HCT116 (cell line): ENCODE measurements at regions not wholly inside any gene's neighbourhood (a gene's known extent, or its start where the extent isn't known, plus 50 kb on each side); places are given as distances from the start of the nearest gene placed in this dataset.

Source experiments
- ATAC-seq: fragments of 200-7000 bp; cut with Tn5 transposase; 2 replicates; pipeline ENCODE4 v1.9.1; 2020; ENCODE audit warnings: mild to moderate bottlenecking, moderate library complexity
- BruUV-seq: library from RNA; stranded (reverse); fragments of 400-500 nt; replicated peaks from 2 replicates; lab custom pipeline; 2021; lab: Mats Ljungman, UMichigan
- CTCF ChIA-PET: fragments of 300-600 bp; sonication (Branson Sonifier 250); formaldehyde crosslinking; loops from one replicate; lab custom pipeline; 2021; ENCODE audit warnings: antibody characterized with exemption; lab: Charles Lee
- POLR2A ChIA-PET: fragments of 300-600, 350-600 bp; sonication (Branson Sonifier 250); formaldehyde crosslinking; loops from one replicate; lab custom pipeline; 2021; ENCODE audit warnings: antibody characterized with exemption; lab: Charles Lee
- RAD21 ChIA-PET, 2 experiments: fragments of 300-600 bp; sonication (Branson Sonifier 250); formaldehyde crosslinking; loops; one replicate each; lab custom pipeline; 2023; ENCODE audit warnings: low total read pairs in 2 of 2; ENCODE audit not compliant: uncharacterized antibody in 2 of 2, unreplicated experiment in 2 of 2, low non-redundant PET in 1 of 2; lab: Charles Lee
- DNase-seq: peaks from one replicate; pipeline ENCODE4 v3.0.0-alpha.2; 2010; ENCODE audit warnings: low read depth, low spot score
- H2AFZ ChIP-seq: fragments of 200-600 bp; shearing (Covaris generic), sonication (generic); 2 replicates; pipeline ENCODE4 v1.6.1; 2017; ENCODE audit warnings: low read depth, mixed run types, mixed read lengths, antibody characterized with exemption, low read length; ENCODE audit not compliant: poor library complexity, severe bottlenecking
- H3K27ac ChIP-seq: 2 replicates; pipeline ENCODE4 v1.5.1; 2012; ENCODE audit warnings: low read depth, low read length
- H3K27me3 ChIP-seq: fragments of 200-600 bp; sonication (generic); 2 replicates; pipeline ENCODE4 v1.6.1; 2016; ENCODE audit warnings: mixed run types, low read length, mixed read lengths; ENCODE audit not compliant: insufficient read depth
- H3K36me3 ChIP-seq, 2 experiments: fragments of 200-500 bp in 1 of 2; fragments of 200-600 bp in 1 of 2; sonication (Bioruptor generic) in 1 of 2; sonication (generic) in 1 of 2; 2 replicates each; pipeline versions ENCODE4 v1.5.1 to v1.6.1; 2014 to 2016; ENCODE audit warnings: low read length in 2 of 2, inconsistent platforms in 1 of 2, mixed read lengths in 1 of 2, mixed run types in 1 of 2; ENCODE audit not compliant: insufficient read depth in 2 of 2, control insufficient read depth in 1 of 2
- H3K4me1 ChIP-seq, 2 experiments: fragments of 200-600 bp in 1 of 2; sonication (generic) in 1 of 2; 2 replicates each; pipeline versions ENCODE4 v1.5.1 to v1.6.1; 2012 to 2017; ENCODE audit warnings: low read length in 2 of 2, inconsistent platforms in 1 of 2, mild to moderate bottlenecking in 1 of 2, mixed read lengths in 1 of 2, mixed run types in 1 of 2, moderate library complexity in 1 of 2; ENCODE audit not compliant: insufficient read depth in 2 of 2, control insufficient read depth in 1 of 2
- H3K4me2 ChIP-seq: fragments of 200-600 bp; sonication (generic); 2 replicates; pipeline ENCODE4 v1.6.1; 2017; ENCODE audit warnings: mixed run types, low read length, mixed read lengths
- H3K4me3 ChIP-seq, 2 experiments: fragments of 200-600 bp in 1 of 2; sonication (generic) in 1 of 2; replicated peaks in 1 of 2; 2 replicates each; pipeline ENCODE4 v1.5.1; 2011 to 2016; ENCODE audit warnings: low read length in 2 of 2, control low read depth in 1 of 2, low read depth in 1 of 2, mild to moderate bottlenecking in 1 of 2, mixed read lengths in 1 of 2, mixed run types in 1 of 2
- H3K79me2 ChIP-seq: fragments of 200-600 bp; sonication (generic); 2 replicates; pipeline ENCODE4 v1.6.1; 2017; ENCODE audit warnings: mild to moderate bottlenecking, mixed run types, low read length, moderate library complexity, mixed read lengths; ENCODE audit not compliant: insufficient read depth
- H3K9ac ChIP-seq: fragments of 200-600 bp; sonication (generic); 2 replicates; pipeline ENCODE4 v1.6.1; 2016; ENCODE audit warnings: low read length, mixed read lengths
- H3K9me2 ChIP-seq: fragments of 200-600 bp; sonication (generic), shearing (Covaris generic); 2 replicates; pipeline ENCODE4 v1.6.1; 2017; ENCODE audit warnings: mixed run types, mild to moderate bottlenecking, moderate library complexity; ENCODE audit not compliant: insufficient read depth
- H3K9me3 ChIP-seq, 2 experiments: fragments of 200-500 bp in 1 of 2; fragments of 200-600 bp in 1 of 2; sonication (Bioruptor generic) in 1 of 2; sonication (generic) in 1 of 2; 2 replicates each; pipeline ENCODE4 v1.6.1; 2014 to 2017; ENCODE audit warnings: low read length in 2 of 2, mixed read lengths in 2 of 2, inconsistent platforms in 1 of 2, low read depth in 1 of 2, mild to moderate bottlenecking in 1 of 2, mixed run types in 1 of 2, moderate library complexity in 1 of 2; ENCODE audit not compliant: control insufficient read depth in 1 of 2, insufficient read depth in 1 of 2
- H4K20me1 ChIP-seq: fragments of 200-600 bp; sonication (generic), shearing (Covaris generic); 2 replicates; pipeline ENCODE4 v1.6.1; 2017; ENCODE audit warnings: mixed run types, mild to moderate bottlenecking, moderate library complexity; ENCODE audit not compliant: insufficient read depth
- CBX3 ChIP-seq: IDR thresholded peaks from 2 replicates; pipeline ENCODE4 v1.6.1; 2012; ENCODE audit warnings: low read depth
- CEBPB ChIP-seq: IDR thresholded peaks from 2 replicates; pipeline ENCODE4 v1.6.1; 2012; ENCODE audit warnings: low read depth
- POLR2A ChIP-seq: IDR thresholded peaks from 2 replicates; pipeline ENCODE4 v1.7.0; 2011; ENCODE audit warnings: borderline replicate concordance; ENCODE audit not compliant: insufficient read depth, insufficient read length; ENCODE audit errors: extremely low read depth
- SP1 ChIP-seq: IDR thresholded peaks from 2 replicates; pipeline ENCODE4 v1.6.1; 2012; ENCODE audit warnings: low read depth
- SRF ChIP-seq: IDR thresholded peaks from 2 replicates; pipeline ENCODE4 v1.6.1; 2012; ENCODE audit warnings: low read depth
- YY1 ChIP-seq: IDR thresholded peaks from 2 replicates; pipeline ENCODE4 v1.6.1; 2011; ENCODE audit warnings: low read length, low read depth, moderate library complexity, mild to moderate bottlenecking; ENCODE audit not compliant: insufficient replicate concordance; ENCODE audit errors: extremely low read depth
- ZFX ChIP-seq: fragments of 450-650 bp; IDR thresholded peaks from 2 replicates; pipeline ENCODE4 v1.6.1; 2017
- intact Hi-C: fragments of 100-400 bp; cut with micrococcal nuclease; formaldehyde crosslinking; loops from 2 replicates; pipeline ENCODE4 v1.10.0; 2022
- TF ChIP-seq, protein P1 (sequence below): IDR thresholded peaks from 2 replicates; pipeline ENCODE4 v1.6.1; 2012
- TF ChIP-seq, protein P2 (sequence below), 3 experiments: fragments of 200-600 bp in 1 of 3; sonication (generic) in 1 of 3; IDR thresholded peaks in 2 of 3; conservative IDR thresholded peaks in 1 of 3; 2 replicates each; pipeline ENCODE4 v1.5.1; 2012 to 2017; ENCODE audit warnings: low read depth in 2 of 3, low read length in 2 of 3, antibody characterized with exemption in 1 of 3, borderline replicate concordance in 1 of 3, control low read depth in 1 of 3, mild to moderate bottlenecking in 1 of 3, mixed read lengths in 1 of 3, mixed run types in 1 of 3, moderate library complexity in 1 of 3; ENCODE audit not compliant: insufficient read depth in 1 of 3

DNA sequence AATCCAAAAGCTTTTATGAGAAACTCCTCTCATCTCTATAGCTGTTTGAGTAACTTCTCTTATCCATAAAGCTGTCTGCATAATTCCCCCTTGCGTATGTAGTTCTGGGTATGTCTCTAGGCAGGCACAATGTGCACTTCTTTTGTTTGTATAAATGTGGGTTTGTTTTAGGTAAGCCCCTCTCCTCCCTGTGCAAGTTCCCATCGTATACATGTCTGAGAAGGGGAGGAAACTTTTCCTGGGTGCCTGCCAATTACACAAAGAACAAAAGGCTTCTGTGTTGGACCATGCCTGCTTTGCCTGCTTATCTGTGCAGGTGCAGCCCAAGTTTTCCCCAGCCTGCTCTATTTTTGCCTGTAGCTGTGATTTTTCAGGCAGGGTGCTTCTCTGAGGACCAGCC, 96.7 kb downstream of the CCER1 start:
- Histone ChIP-seq H3K9ac (no peak overlapping the region), H3K4me3 (no peak overlapping the region), H3K27me3 (no peaks in the 10 kb centered on the region), H3K27ac (no peak overlapping the region), H3K9me3 (no peaks in the 10 kb centered on the region), H3K79me2 (no peaks in the 10 kb centered on the region), H2AFZ (no peak overlapping the region), H3K4me1 (no peaks in the 10 kb centered on the region), H3K36me3 (no peaks in the 10 kb centered on the region), H4K20me1 (no peaks in the 10 kb centered on the region), H3K4me2 (no peak overlapping the region), H3K9me2 (no peaks in the 10 kb centered on the region)
- no peak for DNase-seq
- intact Hi-C loops, result no loop called here
- peak; percentile 52 for ATAC-seq
- CTCF ChIA-PET, result no interaction called here
- BruUV-seq, result no TSS peak
- RAD21 ChIA-PET, result no interaction called here
- POLR2A ChIA-PET, result no interaction called here
- TF ChIP-seq ZFX, result no peak
- TF ChIP-seq, protein P1, sequence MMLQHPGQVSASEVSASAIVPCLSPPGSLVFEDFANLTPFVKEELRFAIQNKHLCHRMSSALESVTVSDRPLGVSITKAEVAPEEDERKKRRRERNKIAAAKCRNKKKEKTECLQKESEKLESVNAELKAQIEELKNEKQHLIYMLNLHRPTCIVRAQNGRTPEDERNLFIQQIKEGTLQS, result no peak
- no peak for TF ChIP-seq CBX3
- TF ChIP-seq POLR2A, result no peak
- TF ChIP-seq YY1, result no peak

DNA sequence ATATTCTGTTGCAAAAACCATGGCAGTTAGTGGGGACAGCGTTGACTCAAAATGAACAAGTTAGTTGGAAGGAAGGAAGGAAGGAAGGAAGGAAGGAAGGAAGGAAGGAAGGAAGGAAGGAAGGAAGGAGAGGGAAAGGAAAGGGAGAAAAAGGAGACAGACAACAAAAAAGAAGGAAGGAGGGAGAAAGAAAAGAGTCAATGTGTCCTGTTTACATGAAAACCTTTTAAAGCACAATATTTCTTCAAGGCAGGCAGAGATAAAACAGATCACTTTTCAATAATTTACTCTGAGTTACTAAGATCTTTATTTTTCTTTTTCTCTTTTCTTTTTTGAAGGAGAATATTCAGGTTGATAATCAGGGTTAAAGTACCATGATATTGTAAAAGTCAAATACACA, 99.4 kb downstream of the CCER1 start:
- H3K4me3 ChIP-seq, result no peak overlapping the region
- intact Hi-C loops, result no loop called here
- H3K36me3 ChIP-seq, result no peaks in the 10 kb centered on the region
- H3K4me1 ChIP-seq, result no peaks in the 10 kb centered on the region
- H3K27me3 ChIP-seq, result no peaks in the 10 kb centered on the region
- POLR2A ChIA-PET, result no interaction called here
- H3K9me3 ChIP-seq, result no peaks in the 10 kb centered on the region
- no peak for TF ChIP-seq SRF
- TF ChIP-seq CEBPB, result no peak
- no peak for TF ChIP-seq SP1
- TF ChIP-seq, protein P2, sequence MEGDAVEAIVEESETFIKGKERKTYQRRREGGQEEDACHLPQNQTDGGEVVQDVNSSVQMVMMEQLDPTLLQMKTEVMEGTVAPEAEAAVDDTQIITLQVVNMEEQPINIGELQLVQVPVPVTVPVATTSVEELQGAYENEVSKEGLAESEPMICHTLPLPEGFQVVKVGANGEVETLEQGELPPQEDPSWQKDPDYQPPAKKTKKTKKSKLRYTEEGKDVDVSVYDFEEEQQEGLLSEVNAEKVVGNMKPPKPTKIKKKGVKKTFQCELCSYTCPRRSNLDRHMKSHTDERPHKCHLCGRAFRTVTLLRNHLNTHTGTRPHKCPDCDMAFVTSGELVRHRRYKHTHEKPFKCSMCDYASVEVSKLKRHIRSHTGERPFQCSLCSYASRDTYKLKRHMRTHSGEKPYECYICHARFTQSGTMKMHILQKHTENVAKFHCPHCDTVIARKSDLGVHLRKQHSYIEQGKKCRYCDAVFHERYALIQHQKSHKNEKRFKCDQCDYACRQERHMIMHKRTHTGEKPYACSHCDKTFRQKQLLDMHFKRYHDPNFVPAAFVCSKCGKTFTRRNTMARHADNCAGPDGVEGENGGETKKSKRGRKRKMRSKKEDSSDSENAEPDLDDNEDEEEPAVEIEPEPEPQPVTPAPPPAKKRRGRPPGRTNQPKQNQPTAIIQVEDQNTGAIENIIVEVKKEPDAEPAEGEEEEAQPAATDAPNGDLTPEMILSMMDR (IDR thresholded peaks at IDR 0.05 in 2 of 3, conservative IDR thresholded peaks at IDR 0.05 in 1 of 3; ENCODE audit: borderline replicate concordance in 1 of 3, insufficient read depth in 1 of 3, low read depth in 2 of 3, low read length in 2 of 3), result no peak
- TF ChIP-seq ZFX, result no peak
- ATAC-seq (no peak), DNase-seq (no peak)
- H3K79me2 ChIP-seq, result no peaks in the 10 kb centered on the region
- CTCF ChIA-PET, result interaction anchor here (0.7 kb wide), 1 partner anchor 9 kb away, joined by 4 read pairs; no protein-coding TSS in a partner anchor
- RAD21 ChIA-PET, result no interaction called here
- H4K20me1 ChIP-seq, result no peaks in the 10 kb centered on the region
- no peak overlapping the region for H2AFZ ChIP-seq
- no peaks in the 10 kb centered on the region for H3K9me2 ChIP-seq
- no peak overlapping the region for H3K27ac ChIP-seq
- H3K4me2 ChIP-seq, result no peak overlapping the region
- H3K9ac ChIP-seq, result no peak overlapping the region
- no TSS peak for BruUV-seq
